MM.1S (cell line): ENCODE measurements at regions not wholly inside any gene's neighbourhood (a gene's known extent, or its start where the extent isn't known, plus 50 kb on each side); places are given as distances from the start of the nearest gene placed in this dataset.

Experiments used
- DNase-seq: peaks from one replicate; pipeline ENCODE4 v3.0.0-alpha.2; 2015
- H2AFZ ChIP-seq: fragments of 300-600 bp; sonication (generic); 2 replicates; pipeline ENCODE4 v1.6.0; 2016; ENCODE audit warnings: antibody characterized with exemption, low read length
- H3F3A ChIP-seq: fragments of 300-600 bp; sonication (generic); 2 replicates; pipeline ENCODE4 v1.6.1; 2016; ENCODE audit warnings: mild to moderate bottlenecking, antibody characterized with exemption, low read length, moderate library complexity, mixed read lengths; ENCODE audit not compliant: insufficient read depth
- H3K27ac ChIP-seq: fragments of 300-600 bp; sonication (generic); 2 replicates; pipeline ENCODE4 v1.5.1; 2016; ENCODE audit warnings: mild to moderate bottlenecking, low read length
- H3K27me3 ChIP-seq: fragments of 300-600 bp; sonication (generic); replicated peaks from 2 replicates; pipeline ENCODE4 v1.6.0; 2016; ENCODE audit warnings: low read length; ENCODE audit not compliant: insufficient read depth
- H3K36me3 ChIP-seq: fragments of 300-600 bp; sonication (generic); replicated peaks from 2 replicates; pipeline ENCODE4 v1.6.1; 2016; ENCODE audit warnings: mild to moderate bottlenecking, low read length, mixed read lengths; ENCODE audit not compliant: insufficient read depth
- H3K4me1 ChIP-seq: fragments of 300-600 bp; sonication (generic); 2 replicates; pipeline ENCODE4 v1.6.1; 2016; ENCODE audit warnings: low read length, mixed read lengths
- H3K4me2 ChIP-seq: fragments of 300-600 bp; sonication (generic); 2 replicates; pipeline ENCODE4 v1.6.0; 2016; ENCODE audit warnings: low read depth, low read length
- H3K4me3 ChIP-seq: fragments of 300-600 bp; sonication (generic); 2 replicates; pipeline ENCODE4 v1.5.1; 2016; ENCODE audit warnings: low read length, mixed read lengths
- H3K79me2 ChIP-seq: fragments of 300-600 bp; sonication (generic); 2 replicates; pipeline ENCODE4 v1.6.1; 2016; ENCODE audit warnings: mixed run types, low read length, mixed read lengths
- H3K9ac ChIP-seq: fragments of 300-600 bp; sonication (generic); 2 replicates; pipeline ENCODE4 v1.6.1; 2016; ENCODE audit warnings: low read length, mixed read lengths
- H3K9me2 ChIP-seq: fragments of 300-600 bp; sonication (generic); replicated peaks from 2 replicates; pipeline ENCODE4 v1.6.1; 2016; ENCODE audit warnings: mild to moderate bottlenecking, low read length, mixed read lengths; ENCODE audit not compliant: insufficient read depth
- H3K9me3 ChIP-seq: fragments of 300-600 bp; sonication (generic); replicated peaks from 2 replicates; pipeline ENCODE4 v1.6.1; 2016; ENCODE audit warnings: mild to moderate bottlenecking, low read length, mixed read lengths; ENCODE audit not compliant: insufficient read depth
- H4K20me1 ChIP-seq: fragments of 300-600 bp; sonication (generic); 2 replicates; pipeline ENCODE4 v1.6.1; 2016; ENCODE audit warnings: mild to moderate bottlenecking, low read length, moderate library complexity, mixed read lengths; ENCODE audit not compliant: insufficient read depth
- EZH2 ChIP-seq: fragments of 300-600 bp; sonication (generic); optimal IDR thresholded peaks from 2 replicates; pipeline ENCODE3; 2017; ENCODE audit warnings: low read depth, mild to moderate bottlenecking, antibody characterized with exemption, low read length, mixed read lengths
- EZH2phosphoT487 ChIP-seq: fragments of 300-600 bp; sonication (generic); IDR thresholded peaks from 2 replicates; pipeline ENCODE4 v1.6.1; 2018; ENCODE audit warnings: antibody characterized with exemption, low read length
- TF ChIP-seq, protein P1 (sequence below): fragments of 300-600 bp; sonication (generic); IDR thresholded peaks from 2 replicates; pipeline ENCODE4 v1.5.1; 2016; ENCODE audit warnings: antibody characterized with exemption, low read length, mixed read lengths

DNA sequence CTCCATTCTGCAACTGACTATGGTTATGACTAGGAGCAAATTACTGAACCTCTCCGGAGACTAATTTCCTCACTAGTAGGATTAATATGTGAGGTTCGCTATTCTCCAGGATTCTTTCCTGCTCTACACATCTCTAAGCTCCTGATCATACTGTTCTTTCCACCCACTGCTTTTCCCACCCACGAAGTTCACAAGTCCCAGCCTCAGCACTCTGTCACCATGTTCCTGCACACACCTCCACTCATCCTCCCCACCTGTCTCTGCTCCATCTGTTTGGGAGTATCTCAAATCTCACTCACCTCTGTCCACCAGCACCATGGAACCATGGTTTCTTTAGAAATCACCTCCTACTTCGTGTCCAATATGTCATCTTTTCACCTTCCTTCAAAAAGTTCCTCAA, 185.3 kb downstream of the LRATD1 start:
- H3K4me1 ChIP-seq, result no peaks in the 10 kb centered on the region
- no peak for DNase-seq
- no peak overlapping the region for H3K27ac ChIP-seq
- no peaks in the 10 kb centered on the region for H3K9me2 ChIP-seq
- H3K4me3 ChIP-seq, result no peak overlapping the region
- no peaks in the 10 kb centered on the region for H3F3A ChIP-seq
- H3K36me3 ChIP-seq, result no peaks in the 10 kb centered on the region
- no peak overlapping the region for H3K9ac ChIP-seq
- H3K4me2 ChIP-seq, result no peak overlapping the region
- no peaks in the 10 kb centered on the region for H3K9me3 ChIP-seq
- H3K27me3 ChIP-seq, result no peaks in the 10 kb centered on the region
- H3K79me2 ChIP-seq, result no peaks in the 10 kb centered on the region
- no peaks in the 10 kb centered on the region for H4K20me1 ChIP-seq
- no peak for TF ChIP-seq EZH2phosphoT487
- TF ChIP-seq, protein P1, sequence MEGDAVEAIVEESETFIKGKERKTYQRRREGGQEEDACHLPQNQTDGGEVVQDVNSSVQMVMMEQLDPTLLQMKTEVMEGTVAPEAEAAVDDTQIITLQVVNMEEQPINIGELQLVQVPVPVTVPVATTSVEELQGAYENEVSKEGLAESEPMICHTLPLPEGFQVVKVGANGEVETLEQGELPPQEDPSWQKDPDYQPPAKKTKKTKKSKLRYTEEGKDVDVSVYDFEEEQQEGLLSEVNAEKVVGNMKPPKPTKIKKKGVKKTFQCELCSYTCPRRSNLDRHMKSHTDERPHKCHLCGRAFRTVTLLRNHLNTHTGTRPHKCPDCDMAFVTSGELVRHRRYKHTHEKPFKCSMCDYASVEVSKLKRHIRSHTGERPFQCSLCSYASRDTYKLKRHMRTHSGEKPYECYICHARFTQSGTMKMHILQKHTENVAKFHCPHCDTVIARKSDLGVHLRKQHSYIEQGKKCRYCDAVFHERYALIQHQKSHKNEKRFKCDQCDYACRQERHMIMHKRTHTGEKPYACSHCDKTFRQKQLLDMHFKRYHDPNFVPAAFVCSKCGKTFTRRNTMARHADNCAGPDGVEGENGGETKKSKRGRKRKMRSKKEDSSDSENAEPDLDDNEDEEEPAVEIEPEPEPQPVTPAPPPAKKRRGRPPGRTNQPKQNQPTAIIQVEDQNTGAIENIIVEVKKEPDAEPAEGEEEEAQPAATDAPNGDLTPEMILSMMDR, result no peak
- no peak for TF ChIP-seq EZH2
- H2AFZ ChIP-seq, result no peak overlapping the region

DNA sequence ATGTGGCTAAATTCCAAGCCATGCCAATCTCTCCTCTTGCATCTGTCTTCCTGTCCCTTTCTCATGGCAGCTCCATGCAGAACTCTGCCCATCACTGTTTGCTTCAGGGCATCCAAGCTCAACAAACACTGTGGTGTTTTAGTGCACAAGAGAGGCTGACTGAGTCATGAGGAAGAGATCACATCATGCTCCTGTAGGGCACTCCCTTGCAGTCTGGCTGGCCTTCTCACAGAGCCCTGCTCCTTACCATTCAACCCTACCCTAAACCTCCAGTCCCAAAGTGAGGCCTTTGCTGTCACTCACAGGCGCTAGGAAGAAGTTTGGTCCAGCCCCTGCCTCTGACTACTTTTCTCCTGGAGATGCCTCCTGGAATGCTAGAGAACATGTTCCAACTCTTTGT, 194.0 kb downstream of the LRATD1 start:
- Histone ChIP-seq H3K9me2 (no peaks in the 10 kb centered on the region), H3K9ac (no peak overlapping the region), H3K4me1 (no peaks in the 10 kb centered on the region), H3K4me2 (no peak overlapping the region), H3K9me3 (no peaks in the 10 kb centered on the region), H3F3A (no peaks in the 10 kb centered on the region), H2AFZ (no peak overlapping the region), H3K27ac (no peak overlapping the region), H3K4me3 (no peak overlapping the region), H3K27me3 (no peaks in the 10 kb centered on the region), H3K79me2 (no peaks in the 10 kb centered on the region), H4K20me1 (no peaks in the 10 kb centered on the region), H3K36me3 (no peaks in the 10 kb centered on the region)
- no peak for TF ChIP-seq EZH2phosphoT487
- TF ChIP-seq EZH2, result no peak
- TF ChIP-seq, protein P1, result no peak
- no peak for DNase-seq

DNA sequence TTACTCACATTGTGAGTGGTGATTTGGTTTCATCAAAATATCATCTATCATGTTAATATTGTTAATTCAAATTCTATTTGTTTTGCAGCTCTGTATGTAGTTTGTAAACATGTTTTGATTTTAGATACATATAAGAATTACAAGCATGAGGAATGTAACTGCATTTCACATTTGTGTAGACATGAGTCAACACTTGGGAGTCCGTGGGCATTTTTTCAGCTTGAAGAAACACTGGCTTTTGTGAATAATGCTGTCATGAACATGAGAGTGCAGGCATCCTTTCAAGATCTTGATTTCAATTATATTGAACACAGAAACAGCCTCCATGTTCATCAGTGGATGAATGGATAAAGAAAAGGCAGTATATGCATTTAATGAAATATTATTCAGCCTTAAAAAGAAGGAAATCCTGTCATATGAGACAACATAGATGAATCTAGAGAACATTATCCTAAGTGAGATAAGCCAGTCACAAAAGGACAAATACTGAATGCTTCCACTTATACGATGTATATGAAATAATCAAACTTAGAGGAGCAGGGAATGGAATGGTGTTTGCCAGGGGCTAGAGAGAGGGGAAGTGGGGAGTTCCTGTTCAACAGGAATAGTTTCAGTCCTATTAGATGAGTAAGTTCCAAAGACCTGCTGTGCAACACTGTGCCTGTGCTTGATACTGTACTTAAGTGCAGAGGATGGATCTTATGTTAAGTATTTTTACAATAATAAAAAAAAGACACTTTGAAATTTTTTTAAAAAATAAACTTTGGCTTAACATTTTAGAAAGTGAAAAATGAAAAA, 194.9 kb downstream of the LRATD1 start:
- Histone ChIP-seq H3K9ac (no peak overlapping the region), H3K27ac (no peak overlapping the region), H3K36me3 (no peaks in the 10 kb centered on the region), H3K79me2 (no peaks in the 10 kb centered on the region), H3K27me3 (no peaks in the 10 kb centered on the region), H3F3A (no peaks in the 10 kb centered on the region), H2AFZ (no peak overlapping the region), H3K4me3 (no peak overlapping the region), H3K9me3 (no peaks in the 10 kb centered on the region), H4K20me1 (no peaks in the 10 kb centered on the region), H3K4me1 (no peaks in the 10 kb centered on the region), H3K4me2 (no peak overlapping the region), H3K9me2 (no peaks in the 10 kb centered on the region)
- DNase-seq, result no peak
- no peak for TF ChIP-seq EZH2phosphoT487
- TF ChIP-seq EZH2, result no peak
- TF ChIP-seq, protein P1, result no peak
